ENCODE measurements at regions not wholly inside any gene's neighbourhood (a gene's known extent, or its start where the extent isn't known, plus 50 kb on each side); places are given as distances from the start of the nearest gene placed in this dataset.

GRCh38 chr6:27076116-27076515, 171.4 kb upstream of the PRSS16 start (continued):
- no peak for TF ChIP-seq PBX3 (IDR thresholded peaks at IDR 0.05)
- TF ChIP-seq ELF1 (IDR thresholded peaks at IDR 0.05): no peak

GRCh38 chr6:27078734-27079357, 168.7 kb upstream of the PRSS16 start:
- Histone ChIP-seq H3K27me3 (ENCODE audit: insufficient read depth) (no peaks in the 10 kb centered on the region), H3K4me3 (ENCODE audit: low read depth in 2 of 2, low read length in 1 of 2) (peak overlapping the region; percentile 52 to 61), H3K79me2 (ENCODE audit: insufficient read depth) (no peaks in the 10 kb centered on the region), H3K27ac (ENCODE audit: low read depth in 2 of 2, low read length in 1 of 2) (no peak overlapping the region; a peak in 1 of 4 replicates), H3K4me1 (ENCODE audit: control insufficient read depth in 1 of 2, insufficient read depth in 2 of 2, low read depth in 1 of 2, low read length in 1 of 2) (peaks cover 0 to 2% of the 10 kb centered on the region in 2 experiments; a peak in 1 of 4 replicates), H3K9ac (no peak overlapping the region), H4K20me1 (ENCODE audit: insufficient read depth) (no peaks in the 10 kb centered on the region), H3K4me2 (peak overlapping the region; percentile 79), H3K9me2 (no peaks in the 10 kb centered on the region), H2AFZ (ENCODE audit: low read depth) (peak overlapping the region; percentile 71; the same call in 1 of the 2 replicates), H3F3A (replicated peaks; ENCODE audit: insufficient read depth) (no peaks in the 10 kb centered on the region), H3K9me3 (no peaks in the 10 kb centered on the region), H3K36me3 (replicated peaks in 1 of 2; ENCODE audit: control insufficient read depth in 1 of 2, insufficient read depth in 2 of 2, low read length in 1 of 2) (no peaks in the 10 kb centered on the region)
- ChIA-PET CTCF (interaction anchor here (0.7 to 2.7 kb wide), 20 partner anchors 9 to 483 kb away, joined by 3 to 14 read pairs (median 6); no protein-coding TSS in a partner anchor), POLR2A (no interaction called here)
- DNase-seq: peak; percentile 52
- TF ChIP-seq TCF12 (IDR thresholded peaks at IDR 0.05) (no peak), FOSL2 (IDR thresholded peaks at IDR 0.05; ENCODE audit: borderline replicate concordance, low read depth) (no peak), CTCF (IDR thresholded peaks at IDR 0.05) (peak; percentile 83), SMC3 (IDR thresholded peaks at IDR 0.05; ENCODE audit: low read depth, low read length) (peak; percentile 82), PBX3 (IDR thresholded peaks at IDR 0.05) (no peak), GABPA (IDR thresholded peaks at IDR 0.05; ENCODE audit: low read depth) (no peak), ZBTB33 (IDR thresholded peaks at IDR 0.05; ENCODE audit: borderline replicate concordance, low read depth) (no peak), RAD21 (IDR thresholded peaks at IDR 0.05; ENCODE audit: low read length) (peak; percentile 87), GATA2 (CRISPR knock-in tag; IDR thresholded peaks at IDR 0.05) (no peak)
- under 1% methylated on average over 9 of the region's 9 CpGs for WGBS (ENCODE audit: low lambda C conversion rate)
